HG03108 (cell line): ENCODE measurements at regions not wholly inside any gene's neighbourhood (a gene's known extent, or its start where the extent isn't known, plus 50 kb on each side); places are given as distances from the start of the nearest gene placed in this dataset.

Source experiments
- ATAC-seq: cut with Tn5 transposase; IDR thresholded peaks from one replicate; pipeline ENCODE4 v1.9.1; 2021; ENCODE audit warnings: moderate library complexity; ENCODE audit not compliant: unreplicated experiment

DNA sequence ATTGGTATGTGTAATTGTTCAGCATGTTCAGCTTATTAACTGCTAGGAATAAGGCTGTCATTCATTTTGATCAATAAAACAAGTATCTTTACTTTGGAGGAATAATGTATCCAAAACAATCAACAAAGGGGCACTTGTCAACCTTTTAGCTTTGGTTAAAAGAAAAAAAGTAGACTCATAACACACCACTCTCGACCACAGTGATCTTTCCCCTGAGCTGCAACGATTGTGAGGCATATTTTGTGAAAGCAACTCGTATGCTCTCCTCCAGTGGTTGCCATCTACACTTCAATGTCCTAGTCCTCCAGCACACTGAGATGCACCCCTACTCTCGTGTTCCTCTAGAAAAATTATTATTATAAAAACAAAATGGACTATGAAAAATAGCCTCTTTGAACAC is 60.1 kb upstream of the PDE7B start:
- no peak for ATAC-seq

DNA sequence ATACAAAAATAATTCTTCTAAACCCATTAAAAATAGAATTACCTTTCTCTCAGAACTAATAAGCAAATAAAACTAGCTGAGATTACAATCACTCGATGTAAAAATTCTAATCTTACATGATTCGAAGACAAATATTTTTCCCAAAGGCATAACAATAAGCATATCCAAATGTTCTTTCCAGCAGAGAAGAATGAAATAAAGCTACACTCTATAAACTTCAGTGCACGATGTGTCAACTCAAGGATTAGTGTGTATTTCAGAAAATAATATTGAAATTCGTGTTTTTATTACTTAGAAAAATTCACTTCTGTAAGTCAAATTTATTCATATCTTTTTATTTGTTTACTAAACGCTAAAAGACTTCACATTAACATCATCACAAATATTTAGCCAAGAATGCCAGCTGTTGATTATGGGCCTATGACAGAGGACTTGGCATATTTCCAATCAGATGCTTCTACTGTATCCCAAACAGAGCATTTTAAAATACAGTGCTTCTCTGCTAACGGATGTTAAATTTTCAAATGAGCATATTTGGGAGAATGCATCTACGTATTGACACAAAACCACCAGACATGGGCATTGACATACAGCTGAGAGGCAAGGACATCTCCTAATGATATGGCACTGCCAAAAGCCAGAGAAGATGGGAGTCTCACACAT is 54.7 kb upstream of the PDE7B start:
- no peak for ATAC-seq

DNA sequence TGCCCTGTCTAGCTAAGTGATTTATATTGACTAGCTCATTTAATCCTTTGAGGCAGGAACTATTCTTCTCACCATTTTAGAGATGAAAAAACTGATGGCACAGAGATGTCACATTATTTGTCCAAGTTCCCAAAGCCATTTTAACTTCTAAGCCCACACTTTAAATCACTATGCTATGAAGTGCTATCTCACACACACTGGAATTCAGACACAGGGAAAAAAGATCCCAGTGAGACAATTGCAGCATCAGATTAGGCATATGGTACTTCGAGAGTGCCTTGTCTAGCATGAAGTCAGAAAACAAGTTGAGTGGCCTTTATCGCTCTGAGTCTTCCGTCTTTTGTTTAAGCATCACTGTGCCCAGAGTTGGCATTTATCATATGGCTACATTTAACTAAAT is 54.1 kb upstream of the PDE7B start:
- ATAC-seq, result no peak

DNA sequence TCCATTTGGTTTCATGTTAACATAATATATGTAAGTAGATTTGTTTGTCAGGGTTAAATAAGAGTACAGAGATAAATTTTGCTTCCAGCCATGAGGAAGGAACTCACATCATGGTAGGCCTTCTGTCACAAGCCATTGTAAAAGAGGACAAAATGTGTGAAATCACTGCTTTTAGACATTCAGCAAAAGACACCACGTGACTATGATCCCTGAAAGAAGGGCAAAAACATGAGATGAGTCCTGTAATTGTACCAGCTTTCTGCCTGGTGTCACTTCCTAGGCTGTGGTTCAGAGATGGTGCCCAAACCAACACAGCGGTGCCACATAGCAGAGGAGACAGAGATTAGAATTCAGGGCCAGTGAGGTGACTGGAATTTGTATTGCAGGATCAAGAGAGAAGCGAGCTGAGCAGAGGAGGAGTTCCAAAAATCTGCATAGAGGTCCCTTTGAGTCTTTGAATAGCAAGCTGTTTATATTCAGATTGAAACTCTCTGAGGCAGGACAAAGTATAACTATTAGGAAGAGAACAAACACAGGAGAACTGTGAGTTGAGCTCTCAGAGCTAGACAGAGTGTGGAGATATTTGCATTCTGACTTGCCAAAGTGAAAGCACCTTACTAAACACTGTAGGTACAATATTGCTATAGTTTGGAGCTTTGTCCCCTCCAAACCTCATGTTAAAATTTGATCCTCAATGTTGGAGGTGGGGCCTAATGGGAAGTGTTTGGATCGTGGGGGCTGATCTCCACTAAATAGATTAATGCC is 52.6 kb upstream of the PDE7B start:
- ATAC-seq, result no peak
